Fibroblast of lung (primary cell): ENCODE measurements at regions not wholly inside any gene's neighbourhood (a gene's known extent, or its start where the extent isn't known, plus 50 kb on each side); places are given as distances from the start of the nearest gene placed in this dataset.

Experiments
- DNase-seq, 2 donors: peaks; one replicate each; pipeline versions ENCODE4 v3.0.0 to v3.0.0-alpha.2; 2010; ENCODE audit warnings: low read depth in 2 of 2
- H2AFZ ChIP-seq: 2 replicates; pipeline ENCODE4 v1.5.1; 2012; ENCODE audit warnings: low read length, control low read depth, inconsistent platforms
- H3K27ac ChIP-seq: 2 replicates; pipeline ENCODE4 v1.5.1; 2011; ENCODE audit warnings: low read length, control low read depth; ENCODE audit not compliant: insufficient read depth
- H3K27me3 ChIP-seq: 2 replicates; pipeline ENCODE4 v1.5.1; 2011; ENCODE audit warnings: mild to moderate bottlenecking, low read length; ENCODE audit not compliant: control insufficient read depth, insufficient read depth
- H3K36me3 ChIP-seq: 2 replicates; pipeline ENCODE4 v1.5.1; 2011; ENCODE audit warnings: low read length; ENCODE audit not compliant: control insufficient read depth, insufficient read depth
- H3K4me1 ChIP-seq: 2 replicates; pipeline ENCODE4 v1.5.1; 2011; ENCODE audit warnings: low read length; ENCODE audit not compliant: control insufficient read depth, insufficient read depth; ENCODE audit errors: extremely low read depth
- H3K4me2 ChIP-seq: 2 replicates; pipeline ENCODE4 v1.5.1; 2011; ENCODE audit warnings: low read length, control low read depth; ENCODE audit not compliant: insufficient read depth; ENCODE audit errors: extremely low read depth
- H3K4me3 ChIP-seq, 4 experiments: fragments of 200-600 bp in 1 of 4; sonication (generic) in 1 of 4; replicated peaks in 1 of 4; 2 replicates each; pipeline ENCODE4 v1.5.1; 2011 to 2016; ENCODE audit warnings: low read length in 4 of 4, low read depth in 3 of 4, mild to moderate bottlenecking in 3 of 4, control low read depth in 2 of 4, inconsistent platforms in 1 of 4, mixed read lengths in 1 of 4; ENCODE audit not compliant: insufficient read depth in 1 of 4; ENCODE audit errors: control extremely low read depth in 1 of 4
- H3K79me2 ChIP-seq: 2 replicates; pipeline ENCODE4 v1.5.1; 2012; ENCODE audit warnings: mild to moderate bottlenecking, low read length, inconsistent platforms; ENCODE audit not compliant: control insufficient read depth, insufficient read depth
- H3K9ac ChIP-seq: 2 replicates; pipeline ENCODE4 v1.5.1; 2011; ENCODE audit warnings: mild to moderate bottlenecking, low read length, control low read depth; ENCODE audit not compliant: insufficient read depth
- H3K9me3 ChIP-seq: 2 replicates; pipeline ENCODE4 v1.5.1; 2012; ENCODE audit warnings: low read depth, low read length; ENCODE audit not compliant: control insufficient read depth, insufficient read depth
- H4K20me1 ChIP-seq: 2 replicates; pipeline ENCODE4 v1.5.1; 2011; ENCODE audit warnings: low read length; ENCODE audit not compliant: control insufficient read depth, insufficient read depth; ENCODE audit errors: extremely low read depth
- EZH2 ChIP-seq: IDR thresholded peaks from 2 replicates; pipeline ENCODE4 v1.5.1; 2012; ENCODE audit warnings: low read length, control low read depth, mild to moderate bottlenecking; ENCODE audit errors: missing control alignments
- TF ChIP-seq, protein P1 (sequence below), 2 donors: IDR thresholded peaks in 1 of 2; conservative IDR thresholded peaks in 1 of 2; 1 replicate in 1 of 2; 2 replicates in 1 of 2; pipeline ENCODE4 v1.5.1; 2011 to 2012; ENCODE audit warnings: low read length in 2 of 2, control low read depth in 1 of 2, inconsistent platforms in 1 of 2, low read depth in 1 of 2, mild to moderate bottlenecking in 1 of 2

- Histone ChIP-seq H2AFZ (no peak overlapping the region), H3K79me2 (no peaks in the 10 kb centered on the region), H3K36me3 (no peaks in the 10 kb centered on the region), H3K4me2 (no peak overlapping the region), H3K4me1 (no peaks in the 10 kb centered on the region), H3K27me3 (no peaks in the 10 kb centered on the region), H3K27ac (no peak overlapping the region), H3K4me3 (no peak overlapping the region), H3K9ac (no peak overlapping the region), H4K20me1 (no peaks in the 10 kb centered on the region), H3K9me3 (no peaks in the 10 kb centered on the region)
- no peak for DNase-seq
- no peak for TF ChIP-seq EZH2
- TF ChIP-seq, protein P1, sequence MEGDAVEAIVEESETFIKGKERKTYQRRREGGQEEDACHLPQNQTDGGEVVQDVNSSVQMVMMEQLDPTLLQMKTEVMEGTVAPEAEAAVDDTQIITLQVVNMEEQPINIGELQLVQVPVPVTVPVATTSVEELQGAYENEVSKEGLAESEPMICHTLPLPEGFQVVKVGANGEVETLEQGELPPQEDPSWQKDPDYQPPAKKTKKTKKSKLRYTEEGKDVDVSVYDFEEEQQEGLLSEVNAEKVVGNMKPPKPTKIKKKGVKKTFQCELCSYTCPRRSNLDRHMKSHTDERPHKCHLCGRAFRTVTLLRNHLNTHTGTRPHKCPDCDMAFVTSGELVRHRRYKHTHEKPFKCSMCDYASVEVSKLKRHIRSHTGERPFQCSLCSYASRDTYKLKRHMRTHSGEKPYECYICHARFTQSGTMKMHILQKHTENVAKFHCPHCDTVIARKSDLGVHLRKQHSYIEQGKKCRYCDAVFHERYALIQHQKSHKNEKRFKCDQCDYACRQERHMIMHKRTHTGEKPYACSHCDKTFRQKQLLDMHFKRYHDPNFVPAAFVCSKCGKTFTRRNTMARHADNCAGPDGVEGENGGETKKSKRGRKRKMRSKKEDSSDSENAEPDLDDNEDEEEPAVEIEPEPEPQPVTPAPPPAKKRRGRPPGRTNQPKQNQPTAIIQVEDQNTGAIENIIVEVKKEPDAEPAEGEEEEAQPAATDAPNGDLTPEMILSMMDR (conservative IDR thresholded peaks at IDR 0.05 in 1 of 2, IDR thresholded peaks at IDR 0.05 in 1 of 2; ENCODE audit: low read depth in 1 of 2, low read length in 2 of 2), result no peak
Measured at GRCh38 chr11:119835753-119836152, 106.8 kb upstream of the NECTIN1 start.

GRCh38 chr11:119832202-119832935 is 103.4 kb upstream of the NECTIN1 start:
- no peak overlapping the region for H3K27ac ChIP-seq
- DNase-seq, result peak in 1 of 2 donors; percentile 42
- H3K4me2 ChIP-seq, result no peak overlapping the region
- H3K36me3 ChIP-seq, result no peaks in the 10 kb centered on the region
- H3K4me3 ChIP-seq, result no peak overlapping the region
- H3K4me1 ChIP-seq, result no peaks in the 10 kb centered on the region
- H4K20me1 ChIP-seq, result no peaks in the 10 kb centered on the region
- H3K27me3 ChIP-seq, result no peaks in the 10 kb centered on the region
- H3K9me3 ChIP-seq, result no peaks in the 10 kb centered on the region
- no peak overlapping the region for H3K9ac ChIP-seq
- H3K79me2 ChIP-seq, result no peaks in the 10 kb centered on the region
- H2AFZ ChIP-seq, result no peak overlapping the region
- no peak for TF ChIP-seq EZH2
- TF ChIP-seq, protein P1 (conservative IDR thresholded peaks at IDR 0.05 in 1 of 2, IDR thresholded peaks at IDR 0.05 in 1 of 2; ENCODE audit: low read depth in 1 of 2, low read length in 2 of 2), result no peak

- no peaks in the 10 kb centered on the region for H3K36me3 ChIP-seq
- TF ChIP-seq, protein P1 (conservative IDR thresholded peaks at IDR 0.05 in 1 of 2, IDR thresholded peaks at IDR 0.05 in 1 of 2; ENCODE audit: low read depth in 1 of 2, low read length in 2 of 2), result no peak
- no peak for TF ChIP-seq EZH2
- no peaks in the 10 kb centered on the region for H3K4me1 ChIP-seq
- H3K4me3 ChIP-seq, result no peak overlapping the region
- no peak overlapping the region for H3K4me2 ChIP-seq
- no peaks in the 10 kb centered on the region for H4K20me1 ChIP-seq
- no peak for DNase-seq
- H3K79me2 ChIP-seq, result no peaks in the 10 kb centered on the region
- no peaks in the 10 kb centered on the region for H3K9me3 ChIP-seq
- no peak overlapping the region for H3K27ac ChIP-seq
- no peak overlapping the region for H2AFZ ChIP-seq
- no peaks in the 10 kb centered on the region for H3K27me3 ChIP-seq
- no peak overlapping the region for H3K9ac ChIP-seq
Measured at GRCh38 chr11:119831011-119831410, 102.0 kb upstream of the NECTIN1 start.
